NOMO-1 treated with dmso at 0.1 percent for 144 hours (cell line): ENCODE measurements at regions not wholly inside any gene's neighbourhood (a gene's known extent, or its start where the extent isn't known, plus 50 kb on each side); places are given as distances from the start of the nearest gene placed in this dataset.
A peak's percentile ranks its signal among the peaks of the same experiment; 100 is the strongest.
"Not testable (repeated sequence)": the region's sequence is repeated elsewhere in the genome, so short reads cannot be mapped to it uniquely, and the experiment has no call there.

ENCODE experiments used
- DNase-seq: peaks from one replicate; lab custom pipeline; 2025; ENCODE audit not compliant: unreplicated experiment; lab: John Stamatoyannopoulos, UW

GRCh38 chr20:25848222-25848621, 151.6 kb upstream of the ZNF337 start:
- no peak for DNase-seq

- DNase-seq = not testable (repeated sequence)
These were observed 148.0 kb upstream of the ZNF337 start for GRCh38 chr20:25844640-25845039.

GRCh38 chr20:25813511-25813910, 116.9 kb upstream of the ZNF337 start:
- DNase-seq = not testable (repeated sequence)

- not testable (repeated sequence) for DNase-seq
These were observed 101.7 kb upstream of the ZNF337 start for GRCh38 chr20:25798174-25798993.

- DNase-seq = not testable (repeated sequence)
These were observed 100.4 kb upstream of the ZNF337 start for GRCh38 chr20:25797062-25797461.

GRCh38 chr20:25777241-25777640, 80.6 kb upstream of the ZNF337 start:
- DNase-seq = not testable (repeated sequence)

- not testable (repeated sequence) for DNase-seq
These were observed 78.1 kb upstream of the ZNF337 start for GRCh38 chr20:25774711-25775110.

GRCh38 chr20:25774203-25774602, 77.5 kb upstream of the ZNF337 start:
- DNase-seq = not testable (repeated sequence)

- not testable (repeated sequence) for DNase-seq
These were observed 75.8 kb upstream of the ZNF337 start for GRCh38 chr20:25772437-25772836.

GRCh38 chr20:25771818-25772217, 75.2 kb upstream of the ZNF337 start:
- DNase-seq = not testable (repeated sequence)

- no peak for DNase-seq
These were observed 64.9 kb upstream of the ZNF337 start for GRCh38 chr20:25761596-25761995.

- not testable (repeated sequence) for DNase-seq
These were observed 64.4 kb upstream of the ZNF337 start for GRCh38 chr20:25761046-25761445.

- DNase-seq = peak; percentile 0
These were observed 54.4 kb upstream of the ZNF337 start for GRCh38 chr20:25750765-25751696.

GRCh38 chr20:25750220-25750764, 53.6 kb upstream of the ZNF337 start:
- no peak for DNase-seq

- no peak for DNase-seq
These were observed 53.0 kb upstream of the ZNF337 start for GRCh38 chr20:25749649-25750048.
